Neural cell (in vitro differentiated cells): ENCODE measurements at regions not wholly inside any gene's neighbourhood (a gene's known extent, or its start where the extent isn't known, plus 50 kb on each side); places are given as distances from the start of the nearest gene placed in this dataset.

Experiments
- CTCF ChIP-seq: fragments of 450-650 bp; IDR thresholded peaks from 2 replicates; pipeline ENCODE4 v1.5.1; 2014; ENCODE audit warnings: antibody characterized with exemption, mild to moderate bottlenecking, moderate library complexity; ENCODE audit not compliant: poor library complexity, severe bottlenecking
- EP300 ChIP-seq: fragments of 450-650 bp; conservative IDR thresholded peaks from 2 replicates; pipeline ENCODE4 v1.6.1; 2014; ENCODE audit warnings: antibody characterized with exemption, mild to moderate bottlenecking, moderate library complexity; ENCODE audit not compliant: poor library complexity, severe bottlenecking
- EZH2 ChIP-seq: fragments of 200-600, 300-800 bp; shearing (Covaris generic), sonication (generic); IDR thresholded peaks from 2 replicates; pipeline ENCODE4 v1.6.1; 2014; ENCODE audit warnings: antibody characterized with exemption, low read length, borderline replicate concordance, mild to moderate bottlenecking; ENCODE audit not compliant: insufficient read depth, poor library complexity, severe bottlenecking

GRCh38 chr11:95364324-95365295 lies 133.6 kb upstream of the SESN3 start:
- no peak for TF ChIP-seq CTCF
- TF ChIP-seq EP300 = no peak
- TF ChIP-seq EZH2 = no peak
